PC-3 (cell line): ENCODE measurements at regions not wholly inside any gene's neighbourhood (a gene's known extent, or its start where the extent isn't known, plus 50 kb on each side); places are given as distances from the start of the nearest gene placed in this dataset.

Source experiments
- ATAC-seq: fragments of 200-7000 bp; cut with Tn5 transposase; 2 replicates; pipeline ENCODE4 v1.9.1; 2020; ENCODE audit warnings: mild to moderate bottlenecking, moderate library complexity
- BruUV-seq: library from RNA; stranded (reverse); fragments of 400-500 nt; replicated peaks from 2 replicates; lab custom pipeline; 2021; lab: Mats Ljungman, UMichigan
- CTCF ChIA-PET: fragments of 300-600 bp; sonication (Branson Sonifier 250); formaldehyde crosslinking; loops from one replicate; lab custom pipeline; 2022; ENCODE audit warnings: antibody characterized with exemption; lab: Charles Lee
- POLR2A ChIA-PET: fragments of 300-600 bp; sonication (Branson Sonifier 250); formaldehyde crosslinking; loops from one replicate; lab custom pipeline; 2022; ENCODE audit warnings: antibody characterized with exemption; ENCODE audit not compliant: unreplicated experiment; lab: Charles Lee
- DNase-seq: peaks from one replicate; pipeline ENCODE4 v3.0.0-alpha.2; 2015
- H2AFZ ChIP-seq: fragments of 300-600 bp; sonication (generic); 2 replicates; pipeline ENCODE4 v1.6.0; 2016; ENCODE audit warnings: antibody characterized with exemption, low read length
- H3F3A ChIP-seq: fragments of 300-600 bp; sonication (generic); one replicate; pipeline ENCODE4 v1.6.0; 2017; ENCODE audit warnings: antibody characterized with exemption, low read length, control low read depth, mild to moderate bottlenecking; ENCODE audit not compliant: unreplicated experiment
- H3K27ac ChIP-seq: fragments of 300-600 bp; sonication (generic); 2 replicates; pipeline ENCODE4 v1.5.1; 2016; ENCODE audit warnings: mild to moderate bottlenecking, low read length
- H3K27me3 ChIP-seq: fragments of 300-600 bp; sonication (generic); 2 replicates; pipeline ENCODE4 v1.6.1; 2016; ENCODE audit warnings: low read length, mixed read lengths
- H3K36me3 ChIP-seq: fragments of 300-600 bp; sonication (generic); 2 replicates; pipeline ENCODE4 v1.6.1; 2016; ENCODE audit warnings: low read depth, mixed run types, low read length, mixed read lengths
- H3K4me1 ChIP-seq: fragments of 300-600 bp; sonication (generic); 2 replicates; pipeline ENCODE4 v1.5.1; 2016; ENCODE audit warnings: low read length; ENCODE audit not compliant: insufficient read depth
- H3K4me2 ChIP-seq: fragments of 300-600 bp; sonication (generic); 2 replicates; pipeline ENCODE4 v1.6.0; 2016; ENCODE audit warnings: low read length
- H3K4me3 ChIP-seq: fragments of 300-600 bp; sonication (generic); 2 replicates; pipeline ENCODE4 v1.5.1; 2016; ENCODE audit warnings: mild to moderate bottlenecking, low read length, mixed read lengths
- H3K79me2 ChIP-seq: fragments of 300-600 bp; sonication (generic); 2 replicates; pipeline ENCODE4 v1.6.1; 2017; ENCODE audit warnings: low read length, mixed read lengths
- H3K9ac ChIP-seq: fragments of 300-600 bp; sonication (generic); 2 replicates; pipeline ENCODE4 v1.6.0; 2016; ENCODE audit warnings: mild to moderate bottlenecking, low read length
- H3K9me2 ChIP-seq: fragments of 300-600 bp; sonication (generic); replicated peaks from 2 replicates; pipeline ENCODE4 v1.6.1; 2016; ENCODE audit warnings: mixed run types, low read length, mixed read lengths
- H3K9me3 ChIP-seq: fragments of 300-600 bp; sonication (generic); 2 replicates; pipeline ENCODE4 v1.6.1; 2016; ENCODE audit warnings: low read length, mixed read lengths
- H4K20me1 ChIP-seq: fragments of 300-600 bp; sonication (generic); 2 replicates; pipeline ENCODE4 v1.6.1; 2016; ENCODE audit warnings: low read length, mixed read lengths
- CTCF ChIP-seq: fragments of 300-600 bp; sonication (generic); conservative IDR thresholded peaks from 2 replicates; pipeline ENCODE4 v1.5.1; 2017; ENCODE audit warnings: antibody characterized with exemption, low read depth, mild to moderate bottlenecking, low read length
- EZH2 ChIP-seq: fragments of 300-600 bp; sonication (generic); IDR thresholded peaks from one replicate; pipeline ENCODE4 v1.6.1; 2017; ENCODE audit warnings: antibody characterized with exemption, mild to moderate bottlenecking, low read length; ENCODE audit not compliant: unreplicated experiment
- EZH2phosphoT487 ChIP-seq: fragments of 300-600 bp; sonication (generic); IDR thresholded peaks from 2 replicates; pipeline ENCODE4 v1.6.1; 2018; ENCODE audit warnings: mild to moderate bottlenecking, antibody characterized with exemption, low read length, borderline replicate concordance
- intact Hi-C: fragments of 100-400 bp; cut with micrococcal nuclease; formaldehyde crosslinking; loops from 2 replicates; pipeline ENCODE4 v1.9.0; 2023

- intact Hi-C loops, result no loop called here
- H3K36me3 ChIP-seq, result no peaks in the 10 kb centered on the region
- BruUV-seq, result no TSS peak
- no peak overlapping the region for H3K4me3 ChIP-seq
- H2AFZ ChIP-seq, result no peak overlapping the region
- H3K27ac ChIP-seq, result no peak overlapping the region
- ATAC-seq, result no peak
- H3K27me3 ChIP-seq, result no peaks in the 10 kb centered on the region; the same call in 1 of the 2 replicates
- no peaks in the 10 kb centered on the region for H3F3A ChIP-seq
- no peaks in the 10 kb centered on the region for H3K9me2 ChIP-seq
- H3K9ac ChIP-seq, result no peak overlapping the region
- TF ChIP-seq EZH2 (no peak), CTCF (no peak), EZH2phosphoT487 (no peak)
- no peak overlapping the region for H3K4me2 ChIP-seq
- no peak for DNase-seq
- CTCF ChIA-PET, result no interaction called here
- H3K79me2 ChIP-seq, result no peaks in the 10 kb centered on the region
- no peaks in the 10 kb centered on the region for H3K4me1 ChIP-seq
- H3K9me3 ChIP-seq, result no peaks in the 10 kb centered on the region
- POLR2A ChIA-PET, result interaction anchor here (0.7 kb wide), 1 partner anchor 20 kb away, joined by 4 read pairs; no protein-coding TSS in a partner anchor
- no peaks in the 10 kb centered on the region for H4K20me1 ChIP-seq
Observed at GRCh38 chr2:182625814-182626213, 90.2 kb upstream of the DNAJC10 start.

- Histone ChIP-seq H3K9me3 (no peaks in the 10 kb centered on the region), H3K27me3 (0 out of 2 replicates have a peak, but pooled peaks cover 4% of the 10 kb centered on the region), H2AFZ (no peak overlapping the region), H3K4me1 (no peaks in the 10 kb centered on the region), H3F3A (no peaks in the 10 kb centered on the region), H4K20me1 (no peaks in the 10 kb centered on the region), H3K27ac (no peak overlapping the region), H3K9ac (no peak overlapping the region), H3K4me3 (no peak overlapping the region), H3K36me3 (no peaks in the 10 kb centered on the region), H3K79me2 (no peaks in the 10 kb centered on the region), H3K9me2 (no peaks in the 10 kb centered on the region), H3K4me2 (no peak overlapping the region)
- TF ChIP-seq EZH2phosphoT487, result no peak
- TF ChIP-seq EZH2, result no peak
- no peak for TF ChIP-seq CTCF
- ChIA-PET CTCF (no interaction called here), POLR2A (no interaction called here)
- no peak for DNase-seq
- BruUV-seq, result no TSS peak
- intact Hi-C loops, result no loop called here
- no peak for ATAC-seq
Observed at GRCh38 chr2:182628916-182629315, 87.1 kb upstream of the DNAJC10 start.

- Histone ChIP-seq H3F3A (no peaks in the 10 kb centered on the region), H2AFZ (no peak overlapping the region), H3K9ac (no peak overlapping the region), H3K9me3 (no peaks in the 10 kb centered on the region), H3K9me2 (no peaks in the 10 kb centered on the region), H3K4me2 (no peak overlapping the region), H3K79me2 (no peaks in the 10 kb centered on the region), H3K4me1 (no peaks in the 10 kb centered on the region), H4K20me1 (no peaks in the 10 kb centered on the region), H3K4me3 (no peak overlapping the region), H3K27ac (no peak overlapping the region), H3K36me3 (no peaks in the 10 kb centered on the region), H3K27me3 (peaks cover 4% of the 10 kb centered on the region; the same call in 1 of the 2 replicates)
- ChIA-PET CTCF (interaction anchor here (0.6 kb wide), 1 partner anchor 654 kb away, joined by 3 read pairs; no protein-coding TSS in a partner anchor), POLR2A (no interaction called here)
- ATAC-seq (no peak), DNase-seq (no peak)
- TF ChIP-seq EZH2, result no peak
- no peak for TF ChIP-seq EZH2phosphoT487
- BruUV-seq, result no TSS peak
- intact Hi-C loops, result no loop called here
Observed at GRCh38 chr2:182630207-182630606, 85.8 kb upstream of the DNAJC10 start.
